ENCODE measurements at regions not wholly inside any gene's neighbourhood (a gene's known extent, or its start where the extent isn't known, plus 50 kb on each side); places are given as distances from the start of the nearest gene placed in this dataset.

DNA sequence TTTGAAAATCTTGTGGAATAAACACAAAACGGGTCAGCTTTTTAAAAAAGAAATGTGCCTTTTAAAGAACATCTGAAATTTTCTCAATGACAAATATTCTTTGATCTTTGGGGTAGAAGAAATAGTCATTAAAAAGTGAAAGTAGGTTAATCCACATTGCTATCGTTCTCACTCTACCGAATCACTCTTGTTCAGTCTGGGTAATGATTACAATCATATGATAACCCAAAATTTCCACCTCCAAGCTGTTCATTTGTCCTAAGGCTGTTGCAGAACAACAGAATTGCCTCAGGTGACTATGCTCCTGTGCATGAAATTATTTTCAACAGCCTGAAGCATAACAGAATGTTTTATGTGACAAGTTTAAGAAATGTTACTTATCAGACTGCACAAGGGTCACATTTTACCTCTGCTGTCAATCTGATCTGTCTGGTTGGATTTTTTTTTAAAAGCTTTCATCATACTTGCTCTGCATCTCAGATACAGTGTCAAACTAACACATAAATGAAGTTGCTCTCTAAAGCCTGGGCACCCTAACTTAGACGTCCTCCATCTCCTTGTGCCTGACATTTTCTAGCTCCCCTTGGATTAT is 227.3 kb downstream of the LURAP1L start:
- Histone ChIP-seq H3K9me3 (ENCODE audit: insufficient read depth, low read depth, low read length) (no peaks in the 10 kb centered on the region), H3K27me3 (ENCODE audit: insufficient read depth, low read length) (no peaks in the 10 kb centered on the region), H3K4me1 (ENCODE audit: insufficient read depth, low read length) (0 out of 2 replicates have a peak, but pooled peaks cover 2% of the 10 kb centered on the region), H3K36me3 (ENCODE audit: insufficient read depth, low read length) (no peaks in the 10 kb centered on the region), H3K27ac (ENCODE audit: low read depth, low read length) (no peak overlapping the region), H3K4me3 (ENCODE audit: low read length) (no peak overlapping the region), H3K9ac (ENCODE audit: low read depth, low read length) (no peak overlapping the region)
- WGBS: 87% methylated on average over 4 of the region's 4 CpGs

DNA sequence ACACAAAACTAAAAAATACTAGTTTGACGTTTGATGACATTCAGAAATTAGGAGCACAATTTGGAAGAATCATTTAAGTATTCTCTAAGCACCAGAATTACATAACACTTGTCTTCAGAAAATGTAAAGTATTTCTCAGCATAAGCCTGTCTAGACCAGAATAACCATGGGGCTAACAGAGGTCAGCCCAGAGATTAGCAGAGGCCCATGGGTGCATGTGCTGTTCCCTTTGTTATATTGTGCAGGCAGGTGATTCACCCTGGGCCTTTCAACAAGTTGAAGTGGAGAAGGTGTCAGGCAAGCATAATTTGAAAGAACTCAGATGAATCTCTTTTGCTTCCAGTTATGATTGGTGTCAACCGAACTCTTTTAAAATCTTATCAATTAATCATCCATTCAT is 227.9 kb downstream of the LURAP1L start:
- Histone ChIP-seq H3K9ac (ENCODE audit: low read depth, low read length) (no peak overlapping the region), H3K4me1 (ENCODE audit: insufficient read depth, low read length) (0 out of 2 replicates have a peak, but pooled peaks cover 2% of the 10 kb centered on the region), H3K27me3 (ENCODE audit: insufficient read depth, low read length) (no peaks in the 10 kb centered on the region), H3K27ac (ENCODE audit: low read depth, low read length) (no peak overlapping the region), H3K9me3 (ENCODE audit: insufficient read depth, low read depth, low read length) (no peaks in the 10 kb centered on the region), H3K36me3 (ENCODE audit: insufficient read depth, low read length) (no peaks in the 10 kb centered on the region), H3K4me3 (ENCODE audit: low read length) (no peak overlapping the region)
- 96% methylated on average over 2 of the region's 2 CpGs for WGBS

DNA sequence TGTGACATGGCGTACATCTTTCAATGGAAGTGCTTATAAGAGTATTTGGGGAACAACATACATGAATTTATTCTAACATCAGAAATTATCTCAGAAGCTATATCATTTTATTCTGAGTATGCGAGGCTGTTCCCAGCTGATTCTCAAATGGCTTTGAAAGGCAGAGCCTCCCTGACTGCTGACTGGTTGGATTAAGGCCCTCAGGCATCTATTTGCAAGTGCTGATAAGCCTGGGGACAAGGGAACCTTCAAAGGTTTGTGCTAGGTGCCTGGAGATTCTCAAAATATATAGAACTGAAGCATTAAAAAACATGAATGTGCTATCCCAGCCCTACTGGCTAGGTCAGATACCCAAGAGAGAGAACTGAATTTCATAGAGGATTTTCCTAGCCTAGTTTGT is 235.1 kb downstream of the LURAP1L start:
- no peak overlapping the region for H3K4me3 ChIP-seq (ENCODE audit: low read length)
- no peaks in the 10 kb centered on the region for H3K27me3 ChIP-seq (ENCODE audit: insufficient read depth, low read length)
- no peak overlapping the region for H3K9ac ChIP-seq (ENCODE audit: low read depth, low read length)
- H3K36me3 ChIP-seq (ENCODE audit: insufficient read depth, low read length): no peaks in the 10 kb centered on the region
- H3K27ac ChIP-seq (ENCODE audit: low read depth, low read length): no peak overlapping the region
- no peaks in the 10 kb centered on the region for H3K9me3 ChIP-seq (ENCODE audit: insufficient read depth, low read depth, low read length)
- H3K4me1 ChIP-seq (ENCODE audit: insufficient read depth, low read length): no peaks in the 10 kb centered on the region
- WGBS: 78% methylated on average over 1 of the region's 2 CpGs

DNA sequence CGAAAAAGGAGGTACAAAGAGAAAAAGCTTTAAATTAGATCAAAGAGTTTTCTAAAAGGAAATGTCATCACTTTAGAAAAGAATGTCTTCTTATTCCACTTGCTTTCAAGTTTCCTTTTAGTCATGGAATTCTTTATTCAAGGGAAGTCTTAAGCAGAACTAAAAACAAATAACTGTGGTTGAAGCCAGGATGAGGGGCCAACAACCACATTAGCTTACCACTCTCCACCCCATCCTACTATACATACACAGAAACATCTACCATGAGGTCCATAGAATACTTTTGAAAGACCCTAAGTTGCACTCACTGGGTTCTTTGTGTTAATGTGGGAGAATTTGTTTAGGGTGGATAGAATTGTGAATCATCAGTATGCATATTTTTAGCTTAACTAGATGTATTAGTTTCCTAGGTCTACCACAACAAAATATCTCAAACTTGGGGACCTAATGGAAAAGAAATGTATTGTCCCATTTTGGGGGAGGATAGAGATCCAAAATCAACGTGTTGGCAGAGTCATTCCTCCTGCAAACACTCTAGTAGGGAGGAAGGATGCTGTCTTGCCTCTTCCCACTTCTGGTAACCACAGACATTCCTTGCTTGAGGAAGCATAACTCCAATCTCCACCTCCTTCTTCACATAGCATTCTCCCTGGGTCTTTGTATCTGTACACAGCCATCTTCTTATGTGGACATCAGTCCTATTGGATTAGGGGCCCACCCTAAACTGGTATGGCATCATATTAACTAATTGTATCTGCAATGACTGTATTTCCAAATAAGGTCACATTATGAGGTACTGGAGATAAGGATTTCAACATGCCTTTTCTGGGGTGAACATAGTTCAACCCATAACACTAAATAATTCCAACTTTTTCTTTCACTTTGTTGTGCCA is 239.4 kb downstream of the LURAP1L start:
- no peaks in the 10 kb centered on the region for H3K4me1 ChIP-seq (ENCODE audit: insufficient read depth, low read length)
- H3K4me3 ChIP-seq (ENCODE audit: low read length): no peak overlapping the region
- H3K27ac ChIP-seq (ENCODE audit: low read depth, low read length): no peak overlapping the region
- H3K9me3 ChIP-seq (ENCODE audit: insufficient read depth, low read depth, low read length): no peaks in the 10 kb centered on the region
- no peaks in the 10 kb centered on the region for H3K27me3 ChIP-seq (ENCODE audit: insufficient read depth, low read length)
- 75% methylated on average over 1 of the region's 2 CpGs for WGBS
- H3K9ac ChIP-seq (ENCODE audit: low read depth, low read length): no peak overlapping the region
- no peaks in the 10 kb centered on the region for H3K36me3 ChIP-seq (ENCODE audit: insufficient read depth, low read length)

DNA sequence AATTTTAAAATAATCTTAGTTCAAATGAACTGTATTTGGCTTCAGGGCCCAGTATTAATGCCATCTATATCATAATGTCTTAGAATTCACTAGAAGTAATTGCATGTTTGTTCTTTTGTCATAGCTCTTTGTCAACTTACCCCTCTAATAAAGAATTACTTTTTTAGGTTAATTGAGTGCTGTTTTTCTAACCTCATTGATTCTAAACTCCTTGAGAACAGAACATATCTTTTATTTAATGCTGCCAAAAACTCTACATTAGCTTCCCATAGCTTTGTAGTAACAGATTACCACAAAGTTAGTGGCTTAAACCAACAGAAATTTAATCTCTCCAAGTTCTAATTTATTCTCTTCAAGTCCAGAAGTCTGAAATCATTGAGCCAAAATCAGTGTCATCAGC is 242.4 kb downstream of the LURAP1L start:
- Histone ChIP-seq H3K4me3 (ENCODE audit: low read length) (no peak overlapping the region), H3K9ac (ENCODE audit: low read depth, low read length) (no peak overlapping the region), H3K36me3 (ENCODE audit: insufficient read depth, low read length) (no peaks in the 10 kb centered on the region), H3K4me1 (ENCODE audit: insufficient read depth, low read length) (peaks cover 6% of the 10 kb centered on the region), H3K9me3 (ENCODE audit: insufficient read depth, low read depth, low read length) (no peaks in the 10 kb centered on the region), H3K27ac (ENCODE audit: low read depth, low read length) (no peak overlapping the region), H3K27me3 (ENCODE audit: insufficient read depth, low read length) (no peaks in the 10 kb centered on the region)

- Histone ChIP-seq H3K4me1 (ENCODE audit: insufficient read depth, low read length) (peaks cover 6% of the 10 kb centered on the region), H3K27me3 (ENCODE audit: insufficient read depth, low read length) (no peaks in the 10 kb centered on the region), H3K27ac (ENCODE audit: low read depth, low read length) (no peak overlapping the region), H3K4me3 (ENCODE audit: low read length) (no peak overlapping the region), H3K9me3 (ENCODE audit: insufficient read depth, low read depth, low read length) (no peaks in the 10 kb centered on the region), H3K36me3 (ENCODE audit: insufficient read depth, low read length) (no peaks in the 10 kb centered on the region), H3K9ac (ENCODE audit: low read depth, low read length) (no peak overlapping the region)
- WGBS: 89% methylated on average over 3 of the region's 5 CpGs
Measured at GRCh38 chr9:13020146-13021040, 245.6 kb downstream of the LURAP1L start.

- peaks cover 6% of the 10 kb centered on the region for H3K4me1 ChIP-seq (ENCODE audit: insufficient read depth, low read length)
- H3K9me3 ChIP-seq (ENCODE audit: insufficient read depth, low read depth, low read length): no peaks in the 10 kb centered on the region
- no peaks in the 10 kb centered on the region for H3K36me3 ChIP-seq (ENCODE audit: insufficient read depth, low read length)
- H3K4me3 ChIP-seq (ENCODE audit: low read length): no peak overlapping the region
- no peak overlapping the region for H3K9ac ChIP-seq (ENCODE audit: low read depth, low read length)
- H3K27ac ChIP-seq (ENCODE audit: low read depth, low read length): no peak overlapping the region
- WGBS: 90% methylated on average over 1 of the region's 1 CpG
- no peaks in the 10 kb centered on the region for H3K27me3 ChIP-seq (ENCODE audit: insufficient read depth, low read length)
Measured at GRCh38 chr9:13022756-13023155, 247.9 kb downstream of the LURAP1L start.

DNA sequence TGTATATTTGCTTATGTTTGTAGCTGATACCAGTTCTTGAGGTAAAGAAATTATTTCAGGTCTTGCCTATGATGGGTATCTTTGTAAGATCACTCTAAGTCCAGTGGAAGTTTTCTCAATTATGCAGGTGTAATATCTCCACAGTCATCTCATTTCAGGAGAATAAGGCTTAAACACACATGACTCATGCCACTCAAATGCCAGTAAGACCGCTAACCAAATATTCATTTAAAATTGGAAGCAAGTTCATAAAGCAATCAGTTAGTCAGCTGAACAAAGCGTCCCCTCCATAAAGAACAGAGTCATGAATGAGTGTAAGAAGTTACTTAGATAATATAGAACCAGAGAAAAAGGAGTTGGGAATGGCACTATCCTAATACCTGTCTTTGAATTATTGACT is 248.7 kb downstream of the LURAP1L start:
- H3K9me3 ChIP-seq (ENCODE audit: insufficient read depth, low read depth, low read length): no peaks in the 10 kb centered on the region
- no peak overlapping the region for H3K4me3 ChIP-seq (ENCODE audit: low read length)
- WGBS: 100% methylated on average over 1 of the region's 2 CpGs
- H3K9ac ChIP-seq (ENCODE audit: low read depth, low read length): no peak overlapping the region
- no peaks in the 10 kb centered on the region for H3K36me3 ChIP-seq (ENCODE audit: insufficient read depth, low read length)
- no peaks in the 10 kb centered on the region for H3K27me3 ChIP-seq (ENCODE audit: insufficient read depth, low read length)
- H3K27ac ChIP-seq (ENCODE audit: low read depth, low read length): no peak overlapping the region
- H3K4me1 ChIP-seq (ENCODE audit: insufficient read depth, low read length): peaks cover 6% of the 10 kb centered on the region

- Histone ChIP-seq H3K9me3 (ENCODE audit: insufficient read depth, low read depth, low read length) (no peaks in the 10 kb centered on the region), H3K9ac (ENCODE audit: low read depth, low read length) (no peak overlapping the region), H3K4me1 (ENCODE audit: insufficient read depth, low read length) (no peaks in the 10 kb centered on the region), H3K27ac (ENCODE audit: low read depth, low read length) (no peak overlapping the region), H3K27me3 (ENCODE audit: insufficient read depth, low read length) (no peaks in the 10 kb centered on the region), H3K4me3 (ENCODE audit: low read length) (no peak overlapping the region), H3K36me3 (ENCODE audit: insufficient read depth, low read length) (no peaks in the 10 kb centered on the region)
- WGBS: 90% methylated on average over 3 of the region's 3 CpGs
Measured at GRCh38 chr9:13026956-13027355, 252.1 kb downstream of the LURAP1L start.

DNA sequence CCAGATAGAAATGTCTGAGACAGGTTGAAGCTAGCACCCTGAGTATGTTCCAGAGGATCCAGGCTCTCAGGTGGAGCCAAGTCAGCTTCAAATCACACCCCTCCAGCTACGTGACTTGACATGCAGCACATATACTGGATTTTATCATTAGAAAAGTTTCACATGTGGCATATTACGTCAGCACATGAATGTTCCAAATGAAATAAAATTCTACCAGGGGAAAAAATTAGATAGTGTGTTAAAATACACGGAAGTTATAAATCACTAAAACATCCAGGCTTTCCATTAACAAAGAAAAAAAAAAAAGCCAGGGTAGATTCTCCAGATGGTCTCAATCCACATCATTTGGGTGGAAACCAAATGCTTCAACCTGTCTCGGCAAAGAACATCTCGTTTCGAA is 251.6 kb downstream of the MPDZ start:
- WGBS: 98% methylated on average over 6 of the region's 6 CpGs
- no peak overlapping the region for H3K27ac ChIP-seq (ENCODE audit: low read depth, low read length)
- H3K4me1 ChIP-seq (ENCODE audit: insufficient read depth, low read length): no peaks in the 10 kb centered on the region
- no peak overlapping the region for H3K9ac ChIP-seq (ENCODE audit: low read depth, low read length)
- no peaks in the 10 kb centered on the region for H3K27me3 ChIP-seq (ENCODE audit: insufficient read depth, low read length)
- H3K36me3 ChIP-seq (ENCODE audit: insufficient read depth, low read length): no peaks in the 10 kb centered on the region
- no peak overlapping the region for H3K4me3 ChIP-seq (ENCODE audit: low read length)
- H3K9me3 ChIP-seq (ENCODE audit: insufficient read depth, low read depth, low read length): no peaks in the 10 kb centered on the region

- Histone ChIP-seq H3K36me3 (ENCODE audit: insufficient read depth, low read length) (no peaks in the 10 kb centered on the region), H3K9ac (ENCODE audit: low read depth, low read length) (no peak overlapping the region), H3K27me3 (ENCODE audit: insufficient read depth, low read length) (no peaks in the 10 kb centered on the region), H3K4me1 (ENCODE audit: insufficient read depth, low read length) (no peaks in the 10 kb centered on the region), H3K27ac (ENCODE audit: low read depth, low read length) (no peak overlapping the region), H3K9me3 (ENCODE audit: insufficient read depth, low read depth, low read length) (no peaks in the 10 kb centered on the region), H3K4me3 (ENCODE audit: low read length) (no peak overlapping the region)
- 94% methylated on average over 8 of the region's 8 CpGs for WGBS
Measured at GRCh38 chr9:13032585-13032984, 246.9 kb downstream of the MPDZ start.
